Right lobe of liver (tissue), 6 donors: ENCODE measurements at regions not wholly inside any gene's neighbourhood (a gene's known extent, or its start where the extent isn't known, plus 50 kb on each side); places are given as distances from the start of the nearest gene placed in this dataset.

Source experiments
- ATAC-seq, 4 donors: fragments of 200-7000 bp; cut with Tn5 transposase; one replicate each; pipeline ENCODE4 v1.9.1; 2020; ENCODE audit warnings: mild to moderate bottlenecking in 4 of 4, moderate library complexity in 4 of 4
- DNase-seq, 3 donors: peaks; one replicate each; pipeline ENCODE4 v3.0.0-alpha.2; 2020
- H3K27ac ChIP-seq, 3 donors: fragments of 200-600 bp; one replicate each; pipeline ENCODE4 v1.8.0; 2022
- H3K27me3 ChIP-seq, 2 donors: fragments of 200-600 bp; one replicate each; pipeline ENCODE4 v1.8.0; 2022
- H3K36me3 ChIP-seq, 4 donors: fragments of 200-600 bp; sonication (generic) in 1 of 4; one replicate each; pipeline versions ENCODE4 v1.5.1 to v1.8.0; 2017 to 2022; ENCODE audit warnings: control low read depth in 1 of 4
- H3K4me1 ChIP-seq, 4 donors: fragments of 200-600 bp; sonication (generic) in 1 of 4; one replicate each; pipeline versions ENCODE4 v1.5.1 to v1.8.0; 2017 to 2022; ENCODE audit warnings: control low read depth in 1 of 4
- H3K4me3 ChIP-seq, 3 donors: fragments of 200-600 bp; one replicate each; pipeline ENCODE4 v1.8.0; 2022
- H3K9me3 ChIP-seq, 4 donors: fragments of 200-600 bp; sonication (generic) in 1 of 4; one replicate each; pipeline versions ENCODE4 v1.5.1 to v1.8.0; 2017 to 2022; ENCODE audit warnings: control low read depth in 1 of 4
- POLR2A ChIP-seq: fragments of 450-650 bp; IDR thresholded peaks from one replicate; pipeline ENCODE4 v1.6.1; 2017; ENCODE audit warnings: antibody characterized with exemption, mild to moderate bottlenecking
- WGBS: methylation state at CpG from one replicate; pipeline ENCODE4 v1.1.6; 2018; ENCODE audit warnings: low coverage, low lambda C conversion rate; ENCODE audit not compliant: insufficient coverage; ENCODE audit errors: missing lambda C conversion rate; 5-methylcytosine and 5-hydroxymethylcytosine counted together
- intact Hi-C, 2 donors: fragments of 100-400 bp; cut with DNase I; formaldehyde crosslinking; loops; one replicate each; pipeline versions ENCODE4 v1.11.2 to v1.14.1; 2022
- TF ChIP-seq, protein P1 (sequence below), 4 donors: fragments of 200-600 bp in 3 of 4; fragments of 450-650 bp in 1 of 4; IDR thresholded peaks; one replicate each; pipeline versions ENCODE4 v1.5.1 to v1.8.0; 2016 to 2022; ENCODE audit warnings: antibody characterized with exemption in 4 of 4, mild to moderate bottlenecking in 2 of 4
- donor health status: DM: no; HTN: yes; CAD: no.
- donor health status: DM: no; HTN: no; CAD: no.
- donor health status: DM: no; HTN: no; CAD: no.
- donor health status: DM: no; HTN: yes; CAD: no.
- donor health status: DM: no; HTN: yes; CAD: no.

DNA sequence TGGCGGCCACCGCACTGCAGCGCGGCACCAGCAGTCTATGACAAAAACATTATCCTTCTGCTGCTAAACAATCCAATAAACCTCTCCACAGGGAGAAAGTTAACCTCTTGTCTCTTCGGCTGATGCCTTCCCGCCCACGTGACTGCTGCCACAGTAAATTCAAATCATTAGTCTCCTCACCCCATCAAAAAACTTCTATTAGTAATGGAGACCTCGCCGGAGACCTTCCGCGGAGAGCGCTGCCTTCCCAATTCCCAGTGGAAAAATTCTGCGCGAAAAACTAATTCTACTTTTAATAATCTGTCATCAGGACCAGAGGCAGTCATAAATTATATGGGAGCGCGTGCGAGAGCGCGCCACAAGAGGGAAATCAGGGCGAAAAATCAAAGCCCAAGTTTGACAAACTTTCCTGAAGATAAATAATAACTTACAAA is 90.0 kb upstream of the PAX2 start:
- Histone ChIP-seq H3K4me3 (no peak overlapping the region), H3K27ac (no peak overlapping the region), H3K9me3 (no peaks in the 10 kb centered on the region), H3K4me1 (peaks cover 0 to 7% (median 0%) of the 10 kb centered on the region in 4 donors), H3K36me3 (no peaks in the 10 kb centered on the region), H3K27me3 (peaks cover 0 to 37% of the 10 kb centered on the region in 2 donors)
- ATAC-seq (no peak), DNase-seq (no peak)
- intact Hi-C loops: no loop called here
- TF ChIP-seq, protein P1, sequence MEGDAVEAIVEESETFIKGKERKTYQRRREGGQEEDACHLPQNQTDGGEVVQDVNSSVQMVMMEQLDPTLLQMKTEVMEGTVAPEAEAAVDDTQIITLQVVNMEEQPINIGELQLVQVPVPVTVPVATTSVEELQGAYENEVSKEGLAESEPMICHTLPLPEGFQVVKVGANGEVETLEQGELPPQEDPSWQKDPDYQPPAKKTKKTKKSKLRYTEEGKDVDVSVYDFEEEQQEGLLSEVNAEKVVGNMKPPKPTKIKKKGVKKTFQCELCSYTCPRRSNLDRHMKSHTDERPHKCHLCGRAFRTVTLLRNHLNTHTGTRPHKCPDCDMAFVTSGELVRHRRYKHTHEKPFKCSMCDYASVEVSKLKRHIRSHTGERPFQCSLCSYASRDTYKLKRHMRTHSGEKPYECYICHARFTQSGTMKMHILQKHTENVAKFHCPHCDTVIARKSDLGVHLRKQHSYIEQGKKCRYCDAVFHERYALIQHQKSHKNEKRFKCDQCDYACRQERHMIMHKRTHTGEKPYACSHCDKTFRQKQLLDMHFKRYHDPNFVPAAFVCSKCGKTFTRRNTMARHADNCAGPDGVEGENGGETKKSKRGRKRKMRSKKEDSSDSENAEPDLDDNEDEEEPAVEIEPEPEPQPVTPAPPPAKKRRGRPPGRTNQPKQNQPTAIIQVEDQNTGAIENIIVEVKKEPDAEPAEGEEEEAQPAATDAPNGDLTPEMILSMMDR (IDR thresholded peaks at IDR 0.05): no peak
- TF ChIP-seq POLR2A: no peak
- 4% methylated on average over 18 of the region's 20 CpGs for WGBS

- TF ChIP-seq, protein P1 (IDR thresholded peaks at IDR 0.05): no peak
- no peak for TF ChIP-seq POLR2A
- Histone ChIP-seq H3K27me3 (peaks cover 0 to 37% of the 10 kb centered on the region in 2 donors), H3K4me1 (peaks cover 0 to 7% (median 0%) of the 10 kb centered on the region in 4 donors), H3K9me3 (no peaks in the 10 kb centered on the region), H3K36me3 (no peaks in the 10 kb centered on the region), H3K4me3 (no peak overlapping the region), H3K27ac (no peak overlapping the region)
- no peak for ATAC-seq
- DNase-seq: no peak
- intact Hi-C loops: no loop called here
- WGBS: 2% methylated on average over 31 of the region's 45 CpGs
Observed at GRCh38 chr10:100655760-100656421, 89.5 kb upstream of the PAX2 start.

DNA sequence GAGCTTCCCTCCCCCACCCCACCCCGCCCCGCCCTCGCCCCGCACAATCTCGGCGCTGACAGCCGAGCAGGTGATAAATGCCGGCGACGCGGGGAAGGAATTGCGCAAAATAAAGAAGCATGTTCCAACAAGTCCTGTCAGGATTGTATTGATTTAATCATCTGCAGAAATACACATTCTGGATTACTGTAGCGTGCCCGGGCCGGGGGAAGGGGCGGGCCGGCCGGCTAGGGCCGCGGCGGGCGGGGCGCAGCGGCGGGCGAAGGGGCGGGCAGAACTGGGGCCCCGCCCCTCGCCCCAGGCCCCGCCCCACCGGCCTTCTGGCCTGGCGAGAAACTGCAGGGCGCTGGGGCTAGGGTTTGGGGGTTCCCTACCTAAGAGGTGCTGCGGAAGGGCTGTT is 88.9 kb upstream of the PAX2 start:
- WGBS: 0% methylated on average over 8 of the region's 34 CpGs
- TF ChIP-seq POLR2A: no peak
- TF ChIP-seq, protein P1 (IDR thresholded peaks at IDR 0.05): no peak
- Histone ChIP-seq H3K9me3 (no peaks in the 10 kb centered on the region), H3K4me3 (no peak overlapping the region), H3K27ac (no peak overlapping the region), H3K27me3 (peaks cover 0 to 37% of the 10 kb centered on the region in 2 donors), H3K36me3 (no peaks in the 10 kb centered on the region), H3K4me1 (peaks cover 0 to 7% (median 0%) of the 10 kb centered on the region in 4 donors)
- intact Hi-C loops: no loop called here
- ATAC-seq (peak; percentile 44 to 51 (median 49)), DNase-seq (no peak)

GRCh38 chr10:100658269-100658668 is 87.1 kb upstream of the PAX2 start:
- TF ChIP-seq, protein P1 (IDR thresholded peaks at IDR 0.05): no peak
- no peak for TF ChIP-seq POLR2A
- Histone ChIP-seq H3K9me3 (no peaks in the 10 kb centered on the region), H3K36me3 (no peaks in the 10 kb centered on the region), H3K4me1 (peaks cover 0 to 7% (median 0%) of the 10 kb centered on the region in 4 donors), H3K4me3 (no peak overlapping the region), H3K27ac (no peak overlapping the region), H3K27me3 (peaks cover 0 to 37% of the 10 kb centered on the region in 2 donors)
- no peak for DNase-seq
- WGBS: 0% methylated on average over 1 of the region's 1 CpG
- intact Hi-C loops: no loop called here
- no peak for ATAC-seq
